Prostate gland (tissue), 2 donors: ENCODE measurements at regions not wholly inside any gene's neighbourhood (a gene's known extent, or its start where the extent isn't known, plus 50 kb on each side); places are given as distances from the start of the nearest gene placed in this dataset.
"Not testable (repeated sequence)": the region's sequence is repeated elsewhere in the genome, so short reads cannot be mapped to it uniquely, and the experiment has no call there.

Experiments
- DNase-seq: peaks from one replicate; pipeline ENCODE4 v3.0.0-alpha.2; 2019; ENCODE audit warnings: low spot score
- H3K27ac ChIP-seq, 2 donors: fragments of 200-600 bp; sonication (generic); 2 replicates each; pipeline ENCODE4 v1.5.1; 2017 to 2019
- H3K27me3 ChIP-seq: fragments of 200-600 bp; sonication (generic); replicated peaks from 2 replicates; pipeline ENCODE4 v1.5.1; 2019; ENCODE audit not compliant: insufficient read depth
- H3K36me3 ChIP-seq, 2 donors: fragments of 200-600 bp; sonication (generic); 1 replicate in 1 of 2; 2 replicates in 1 of 2; pipeline versions ENCODE4 v1.5.1 to v1.8.1; 2017 to 2019
- H3K4me1 ChIP-seq: fragments of 200-600 bp; sonication (generic); replicated peaks from 2 replicates; pipeline ENCODE4 v1.5.1; 2019
- H3K4me3 ChIP-seq, 2 donors: fragments of 200-600 bp; sonication (generic); 2 replicates each; pipeline ENCODE4 v1.5.1; 2017 to 2019
- H3K9me3 ChIP-seq: fragments of 200-600 bp; sonication (generic); 2 replicates; pipeline ENCODE4 v1.5.1; 2017
- POLR2A ChIP-seq: fragments of 450-650 bp; IDR thresholded peaks from one replicate; pipeline ENCODE4 v1.6.1; 2016; ENCODE audit warnings: antibody characterized with exemption, mild to moderate bottlenecking
- POLR2AphosphoS5 ChIP-seq: sonication (generic); formaldehyde crosslinking; IDR thresholded peaks from one replicate; pipeline ENCODE4 v1.6.1; 2017; ENCODE audit warnings: antibody characterized with exemption
- WGBS: methylation state at CpG from one replicate; pipeline ENCODE4 v1.1.5; 2018; 5-methylcytosine and 5-hydroxymethylcytosine counted together
- intact Hi-C: fragments of 100-400 bp; cut with DNase I; formaldehyde crosslinking; loops from one replicate; pipeline ENCODE4 v1.14.2; 2022
- TF ChIP-seq, protein P1 (sequence below), 4 experiments: fragments of 200-600 bp in 2 of 4; fragments of 450-650 bp in 2 of 4; sonication (generic) in 2 of 4; IDR thresholded peaks; 1 replicate in 3 of 4; 2 replicates in 1 of 4; pipeline ENCODE4 v1.5.1; 2016 to 2019; ENCODE audit warnings: antibody characterized with exemption in 4 of 4, mild to moderate bottlenecking in 2 of 4, moderate library complexity in 2 of 4

DNA sequence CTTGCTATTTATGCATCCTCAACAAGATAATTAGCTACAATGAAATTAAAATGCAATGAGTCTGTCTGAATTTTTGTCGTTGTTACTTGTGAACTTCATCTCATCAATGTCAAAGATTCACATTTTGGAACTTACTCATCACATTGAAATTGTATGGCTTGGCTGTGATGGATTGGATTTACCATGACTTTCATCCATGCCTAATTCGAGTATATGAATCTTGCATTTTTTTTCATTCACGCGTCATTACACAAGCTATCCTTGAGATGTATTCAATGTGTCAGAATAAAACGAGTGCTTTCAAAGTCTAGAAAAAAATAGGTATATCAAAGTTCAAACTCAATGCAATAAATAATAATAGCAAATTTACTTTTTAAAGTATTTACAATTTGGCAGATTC lies 265.3 kb downstream of the MAP2K6 start:
- no peak overlapping the region for H3K4me3 ChIP-seq
- H3K36me3 ChIP-seq = no peaks in the 10 kb centered on the region
- no peak for DNase-seq
- H3K27ac ChIP-seq = no peak overlapping the region
- no peaks in the 10 kb centered on the region for H3K9me3 ChIP-seq
- WGBS = 83% methylated on average over 5 of the region's 5 CpGs
- no peaks in the 10 kb centered on the region for H3K4me1 ChIP-seq
- intact Hi-C loops = no loop called here
- TF ChIP-seq, protein P1, sequence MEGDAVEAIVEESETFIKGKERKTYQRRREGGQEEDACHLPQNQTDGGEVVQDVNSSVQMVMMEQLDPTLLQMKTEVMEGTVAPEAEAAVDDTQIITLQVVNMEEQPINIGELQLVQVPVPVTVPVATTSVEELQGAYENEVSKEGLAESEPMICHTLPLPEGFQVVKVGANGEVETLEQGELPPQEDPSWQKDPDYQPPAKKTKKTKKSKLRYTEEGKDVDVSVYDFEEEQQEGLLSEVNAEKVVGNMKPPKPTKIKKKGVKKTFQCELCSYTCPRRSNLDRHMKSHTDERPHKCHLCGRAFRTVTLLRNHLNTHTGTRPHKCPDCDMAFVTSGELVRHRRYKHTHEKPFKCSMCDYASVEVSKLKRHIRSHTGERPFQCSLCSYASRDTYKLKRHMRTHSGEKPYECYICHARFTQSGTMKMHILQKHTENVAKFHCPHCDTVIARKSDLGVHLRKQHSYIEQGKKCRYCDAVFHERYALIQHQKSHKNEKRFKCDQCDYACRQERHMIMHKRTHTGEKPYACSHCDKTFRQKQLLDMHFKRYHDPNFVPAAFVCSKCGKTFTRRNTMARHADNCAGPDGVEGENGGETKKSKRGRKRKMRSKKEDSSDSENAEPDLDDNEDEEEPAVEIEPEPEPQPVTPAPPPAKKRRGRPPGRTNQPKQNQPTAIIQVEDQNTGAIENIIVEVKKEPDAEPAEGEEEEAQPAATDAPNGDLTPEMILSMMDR (IDR thresholded peaks at IDR 0.05) = no peak
- no peak for TF ChIP-seq POLR2A
- TF ChIP-seq POLR2AphosphoS5 = no peak
- no peaks in the 10 kb centered on the region for H3K27me3 ChIP-seq

- TF ChIP-seq POLR2AphosphoS5 (no peak), POLR2A (no peak)
- TF ChIP-seq, protein P1 (IDR thresholded peaks at IDR 0.05) = no peak
- Histone ChIP-seq H3K36me3 (no peaks in the 10 kb centered on the region), H3K9me3 (no peaks in the 10 kb centered on the region), H3K4me1 (no peaks in the 10 kb centered on the region), H3K27me3 (no peaks in the 10 kb centered on the region), H3K4me3 (no peak overlapping the region), H3K27ac (no peak overlapping the region)
- intact Hi-C loops = no loop called here
- no peak for DNase-seq
- 68% methylated on average over 2 of the region's 2 CpGs for WGBS
Observed at GRCh38 chr17:69684251-69684650, 269.8 kb downstream of the MAP2K6 start.

DNA sequence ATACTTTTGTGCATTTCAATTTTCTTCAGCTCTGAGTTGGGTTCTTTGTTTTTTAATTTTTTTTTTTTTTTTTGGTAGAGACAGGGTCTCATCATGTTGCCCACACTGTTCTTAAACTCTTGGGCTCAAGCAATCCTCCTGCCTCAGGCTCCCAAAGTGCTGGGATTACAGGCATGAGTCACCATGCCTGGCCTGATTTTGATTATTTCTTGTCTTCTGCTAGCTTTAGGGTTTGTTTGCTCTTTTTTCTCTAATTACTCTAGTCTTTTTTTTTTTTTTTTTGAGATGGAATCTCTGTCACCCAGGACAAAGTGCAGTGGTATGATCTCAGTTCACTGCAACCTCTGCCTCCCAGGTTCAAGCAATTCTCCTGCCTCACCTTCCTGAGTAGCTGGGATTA lies 270.7 kb downstream of the MAP2K6 start:
- H3K27ac ChIP-seq, H3K9me3 ChIP-seq, intact Hi-C loops, H3K36me3 ChIP-seq, DNase-seq, H3K27me3 ChIP-seq, H3K4me1 ChIP-seq, H3K4me3 ChIP-seq: not testable (repeated sequence)

DNA sequence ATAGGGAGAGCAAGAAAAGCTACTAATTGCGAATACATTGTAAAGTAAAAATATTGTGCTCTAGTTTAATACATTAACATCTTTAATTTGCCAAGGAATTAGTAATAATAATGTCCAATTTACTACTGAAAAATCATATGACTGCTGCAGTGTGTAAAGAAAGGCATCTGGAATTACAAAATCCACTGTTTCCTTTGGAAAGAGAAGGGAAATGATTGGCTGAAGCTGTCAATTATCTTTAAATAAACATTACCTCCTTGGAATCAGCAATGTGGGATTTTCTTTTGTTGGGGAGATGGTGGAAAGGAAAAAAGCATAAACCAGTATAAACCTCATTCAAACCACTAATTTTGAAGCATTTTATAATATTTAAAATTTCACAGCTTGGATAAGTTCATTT lies 276.0 kb downstream of the MAP2K6 start:
- Histone ChIP-seq H3K36me3 (no peaks in the 10 kb centered on the region), H3K9me3 (no peaks in the 10 kb centered on the region), H3K27me3 (no peaks in the 10 kb centered on the region), H3K27ac (no peak overlapping the region), H3K4me3 (no peak overlapping the region), H3K4me1 (no peaks in the 10 kb centered on the region)
- 88% methylated on average over 1 of the region's 1 CpG for WGBS
- no peak for TF ChIP-seq POLR2A
- no peak for TF ChIP-seq POLR2AphosphoS5
- TF ChIP-seq, protein P1 (IDR thresholded peaks at IDR 0.05) = no peak
- intact Hi-C loops = no loop called here
- no peak for DNase-seq

GRCh38 chr17:69692171-69692570 lies 277.7 kb downstream of the MAP2K6 start:
- TF ChIP-seq POLR2AphosphoS5 = no peak
- TF ChIP-seq, protein P1 (IDR thresholded peaks at IDR 0.05) = no peak
- TF ChIP-seq POLR2A = no peak
- H3K36me3 ChIP-seq = no peaks in the 10 kb centered on the region
- no peak overlapping the region for H3K27ac ChIP-seq
- no peak overlapping the region for H3K4me3 ChIP-seq
- no peaks in the 10 kb centered on the region for H3K27me3 ChIP-seq
- H3K9me3 ChIP-seq = no peaks in the 10 kb centered on the region
- DNase-seq = no peak
- intact Hi-C loops = no loop called here
- H3K4me1 ChIP-seq = no peaks in the 10 kb centered on the region
